ENCODE measurements at regions not wholly inside any gene's neighbourhood (a gene's known extent, or its start where the extent isn't known, plus 50 kb on each side); places are given as distances from the start of the nearest gene placed in this dataset.
A peak's percentile ranks its signal among the peaks of the same experiment; 100 is the strongest.

DNA sequence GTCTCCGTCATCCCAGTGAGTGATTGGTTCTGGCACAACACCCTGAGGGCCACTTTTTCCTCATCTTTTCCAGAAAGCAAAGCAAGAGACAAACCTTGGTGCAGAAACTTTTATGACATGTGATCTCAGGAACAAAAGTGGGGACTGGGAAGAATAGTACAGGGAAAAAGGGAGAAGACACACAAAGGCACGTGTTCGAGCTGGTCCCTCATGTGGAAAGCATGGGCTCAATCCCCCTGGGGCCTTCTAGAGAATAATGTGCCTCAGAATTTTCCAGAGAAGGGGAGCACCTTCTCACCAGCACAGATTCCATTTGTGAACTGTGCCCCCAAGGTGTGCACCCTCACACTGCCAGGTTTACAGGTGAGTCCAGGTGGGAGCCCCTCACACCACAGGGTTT lies 312.6 kb downstream of the FBXO15 start:
- Histone ChIP-seq H3K27ac (ENCODE audit: low read depth, low read length) (no peak overlapping the region), H3K27me3 (ENCODE audit: insufficient read depth, low read length) (no peaks in the 10 kb centered on the region), H3K4me2 (ENCODE audit: insufficient read depth, low read length) (no peak overlapping the region), H3K4me3 (ENCODE audit: insufficient read depth, low read length) (no peak overlapping the region), H3K79me2 (ENCODE audit: insufficient read depth, low read length) (no peaks in the 10 kb centered on the region), H3K9me3 (ENCODE audit: low read depth, low read length) (no peaks in the 10 kb centered on the region), H3K36me3 (ENCODE audit: insufficient read depth, low read length) (no peaks in the 10 kb centered on the region), H4K20me1 (ENCODE audit: insufficient read depth, low read length) (no peaks in the 10 kb centered on the region), H3K4me1 (ENCODE audit: insufficient read depth, low read length) (no peaks in the 10 kb centered on the region), H2AFZ (ENCODE audit: low read length) (no peak overlapping the region)
- TF ChIP-seq, protein P1, sequence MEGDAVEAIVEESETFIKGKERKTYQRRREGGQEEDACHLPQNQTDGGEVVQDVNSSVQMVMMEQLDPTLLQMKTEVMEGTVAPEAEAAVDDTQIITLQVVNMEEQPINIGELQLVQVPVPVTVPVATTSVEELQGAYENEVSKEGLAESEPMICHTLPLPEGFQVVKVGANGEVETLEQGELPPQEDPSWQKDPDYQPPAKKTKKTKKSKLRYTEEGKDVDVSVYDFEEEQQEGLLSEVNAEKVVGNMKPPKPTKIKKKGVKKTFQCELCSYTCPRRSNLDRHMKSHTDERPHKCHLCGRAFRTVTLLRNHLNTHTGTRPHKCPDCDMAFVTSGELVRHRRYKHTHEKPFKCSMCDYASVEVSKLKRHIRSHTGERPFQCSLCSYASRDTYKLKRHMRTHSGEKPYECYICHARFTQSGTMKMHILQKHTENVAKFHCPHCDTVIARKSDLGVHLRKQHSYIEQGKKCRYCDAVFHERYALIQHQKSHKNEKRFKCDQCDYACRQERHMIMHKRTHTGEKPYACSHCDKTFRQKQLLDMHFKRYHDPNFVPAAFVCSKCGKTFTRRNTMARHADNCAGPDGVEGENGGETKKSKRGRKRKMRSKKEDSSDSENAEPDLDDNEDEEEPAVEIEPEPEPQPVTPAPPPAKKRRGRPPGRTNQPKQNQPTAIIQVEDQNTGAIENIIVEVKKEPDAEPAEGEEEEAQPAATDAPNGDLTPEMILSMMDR (IDR thresholded peaks at IDR 0.05; ENCODE audit: extremely low read depth, low read depth, low read length), result no peak
- no peak for DNase-seq (ENCODE audit: insufficient read length, low spot score, missing footprints)

DNA sequence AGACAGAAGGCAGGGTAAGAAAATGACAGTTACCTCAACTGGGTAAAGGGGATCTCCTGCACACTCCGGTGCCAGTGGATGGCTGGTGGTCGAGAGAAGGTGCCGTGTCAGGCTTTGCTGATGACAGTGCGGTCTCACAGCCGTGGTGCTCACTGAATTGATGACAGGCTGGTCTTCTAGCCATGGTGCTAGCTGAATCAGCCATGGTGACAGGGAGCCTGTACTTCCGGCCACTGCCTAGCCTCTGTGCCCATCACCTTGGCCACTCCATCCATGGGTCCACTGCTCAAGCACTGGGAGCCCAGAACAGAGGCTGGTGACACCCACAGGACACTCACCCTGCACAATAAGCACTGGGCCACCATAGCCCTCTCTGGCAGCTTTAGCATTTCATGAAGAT lies 315.9 kb downstream of the FBXO15 start:
- Histone ChIP-seq H3K27ac (ENCODE audit: low read depth, low read length) (no peak overlapping the region), H3K36me3 (ENCODE audit: insufficient read depth, low read length) (no peaks in the 10 kb centered on the region)
- TF ChIP-seq, protein P1 (IDR thresholded peaks at IDR 0.05; ENCODE audit: extremely low read depth, low read depth, low read length), result no peak

DNA sequence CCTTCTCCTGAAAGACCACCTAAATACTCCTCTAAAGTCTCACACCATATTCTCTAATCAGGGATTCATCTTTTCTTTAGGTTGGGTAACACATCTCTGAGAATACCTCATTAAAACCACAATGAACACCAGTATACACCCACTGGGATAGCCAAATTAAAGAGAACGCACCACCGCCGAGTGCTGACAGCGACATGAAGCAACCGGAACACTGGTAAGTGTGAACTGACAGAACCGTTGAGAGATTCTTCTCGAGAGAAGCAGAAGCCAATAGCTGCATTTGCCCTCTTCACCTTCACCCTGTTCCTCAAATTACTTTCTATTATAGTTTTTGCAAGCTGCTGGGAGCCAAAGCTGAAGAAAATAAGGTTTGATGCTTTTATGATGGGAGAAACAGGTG lies 318.5 kb downstream of the FBXO15 start:
- no peak for DNase-seq (ENCODE audit: insufficient read length, low spot score, missing footprints)
- TF ChIP-seq, protein P1 (IDR thresholded peaks at IDR 0.05; ENCODE audit: extremely low read depth, low read depth, low read length), result no peak
- Histone ChIP-seq H2AFZ (ENCODE audit: low read length) (no peak overlapping the region), H3K36me3 (ENCODE audit: insufficient read depth, low read length) (no peaks in the 10 kb centered on the region), H3K4me3 (ENCODE audit: insufficient read depth, low read length) (no peak overlapping the region), H3K79me2 (ENCODE audit: insufficient read depth, low read length) (no peaks in the 10 kb centered on the region), H3K4me2 (ENCODE audit: insufficient read depth, low read length) (no peak overlapping the region), H3K27me3 (ENCODE audit: insufficient read depth, low read length) (no peaks in the 10 kb centered on the region), H4K20me1 (ENCODE audit: insufficient read depth, low read length) (no peaks in the 10 kb centered on the region), H3K4me1 (ENCODE audit: insufficient read depth, low read length) (no peaks in the 10 kb centered on the region), H3K9me3 (ENCODE audit: low read depth, low read length) (no peaks in the 10 kb centered on the region), H3K27ac (ENCODE audit: low read depth, low read length) (no peak overlapping the region)

More for the DNA sequence above, 315.9 kb downstream of the FBXO15 start:
- no peak overlapping the region for H3K4me3 ChIP-seq (ENCODE audit: insufficient read depth, low read length)
- no peak overlapping the region for H2AFZ ChIP-seq (ENCODE audit: low read length)
- no peak for DNase-seq (ENCODE audit: insufficient read length, low spot score, missing footprints)
- H3K4me2 ChIP-seq (ENCODE audit: insufficient read depth, low read length), result no peak overlapping the region
- H3K9me3 ChIP-seq (ENCODE audit: low read depth, low read length), result no peaks in the 10 kb centered on the region
- no peaks in the 10 kb centered on the region for H4K20me1 ChIP-seq (ENCODE audit: insufficient read depth, low read length)
- no peaks in the 10 kb centered on the region for H3K79me2 ChIP-seq (ENCODE audit: insufficient read depth, low read length)
- H3K27me3 ChIP-seq (ENCODE audit: insufficient read depth, low read length), result no peaks in the 10 kb centered on the region
- no peaks in the 10 kb centered on the region for H3K4me1 ChIP-seq (ENCODE audit: insufficient read depth, low read length)

DNA sequence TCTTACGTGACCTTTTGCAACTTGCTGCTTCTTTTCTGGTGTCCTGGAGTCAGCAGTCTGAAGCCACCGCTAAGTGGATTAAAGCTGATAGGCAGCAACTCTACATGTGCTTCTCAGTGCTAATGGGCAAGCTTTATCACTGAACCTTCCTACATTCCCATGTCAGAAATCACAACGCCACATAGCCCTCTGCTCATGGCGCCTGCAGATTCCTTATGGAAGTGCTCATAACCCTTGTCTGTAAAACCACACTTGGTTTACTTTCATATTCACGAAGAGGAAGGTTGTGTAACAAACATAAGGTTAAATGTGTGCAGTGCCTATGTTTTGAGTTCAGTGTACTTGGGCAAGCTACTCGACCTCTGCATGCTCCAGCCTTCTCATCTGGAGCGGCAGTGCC lies 319.8 kb downstream of the FBXO15 start:
- no peaks in the 10 kb centered on the region for H3K36me3 ChIP-seq (ENCODE audit: insufficient read depth, low read length)
- peak overlapping the region; percentile 13 for H3K4me2 ChIP-seq (ENCODE audit: insufficient read depth, low read length)
- no peaks in the 10 kb centered on the region for H3K27me3 ChIP-seq (ENCODE audit: insufficient read depth, low read length)
- no peak overlapping the region for H3K4me3 ChIP-seq (ENCODE audit: insufficient read depth, low read length)
- H3K4me1 ChIP-seq (ENCODE audit: insufficient read depth, low read length), result no peaks in the 10 kb centered on the region
- H4K20me1 ChIP-seq (ENCODE audit: insufficient read depth, low read length), result no peaks in the 10 kb centered on the region
- no peaks in the 10 kb centered on the region for H3K79me2 ChIP-seq (ENCODE audit: insufficient read depth, low read length)
- no peaks in the 10 kb centered on the region for H3K9me3 ChIP-seq (ENCODE audit: low read depth, low read length)
- peak overlapping the region; percentile 15 for H2AFZ ChIP-seq (ENCODE audit: low read length)
- TF ChIP-seq, protein P1 (IDR thresholded peaks at IDR 0.05; ENCODE audit: extremely low read depth, low read depth, low read length), result no peak
- H3K27ac ChIP-seq (ENCODE audit: low read depth, low read length), result no peak overlapping the region
- no peak for DNase-seq (ENCODE audit: insufficient read length, low spot score, missing footprints)

Measured in osteoblast (primary cell).